PFSK-1 (cell line): ENCODE measurements at regions not wholly inside any gene's neighbourhood (a gene's known extent, or its start where the extent isn't known, plus 50 kb on each side); places are given as distances from the start of the nearest gene placed in this dataset.

Experiments used
- REST ChIP-seq, 2 experiments: IDR thresholded peaks; 2 replicates each; pipeline versions ENCODE4 v1.6.1 to v1.8.0; 2011 to 2012; ENCODE audit warnings: low read depth in 2 of 2, low read length in 2 of 2, control low read depth in 1 of 2, inconsistent platforms in 1 of 2, mild to moderate bottlenecking in 1 of 2, moderate library complexity in 1 of 2; ENCODE audit not compliant: insufficient read depth in 1 of 2
- SIN3A ChIP-seq: IDR thresholded peaks from 2 replicates; pipeline ENCODE4 v1.6.1; 2012; ENCODE audit warnings: mild to moderate bottlenecking, low read length, moderate library complexity, borderline replicate concordance; ENCODE audit not compliant: insufficient read depth
- TAF1 ChIP-seq: IDR thresholded peaks from 2 replicates; pipeline ENCODE4 v1.6.1; 2012; ENCODE audit warnings: low read length, control low read depth, borderline replicate concordance; ENCODE audit not compliant: insufficient read depth

GRCh38 chr4:35754047-35754446, 490.3 kb downstream of the ARAP2 start:
- TF ChIP-seq TAF1 = no peak
- TF ChIP-seq SIN3A = no peak
- no peak for TF ChIP-seq REST (IDR thresholded peaks at IDR 0.05; ENCODE audit: insufficient read depth in 1 of 2, low read depth in 2 of 2, low read length in 2 of 2)
